HG03354 (cell line): ENCODE measurements at regions not wholly inside any gene's neighbourhood (a gene's known extent, or its start where the extent isn't known, plus 50 kb on each side); places are given as distances from the start of the nearest gene placed in this dataset.
"Not testable (repeated sequence)": the region's sequence is repeated elsewhere in the genome, so short reads cannot be mapped to it uniquely, and the experiment has no call there.

Source experiments
- ATAC-seq: cut with Tn5 transposase; IDR thresholded peaks from one replicate; pipeline ENCODE4 v1.9.1; 2021; ENCODE audit warnings: mild to moderate bottlenecking; ENCODE audit not compliant: unreplicated experiment, poor library complexity, severe bottlenecking

- no peak for ATAC-seq
Measured at GRCh38 chr2:234377761-234378391, 119.0 kb downstream of the ARL4C start.

DNA sequence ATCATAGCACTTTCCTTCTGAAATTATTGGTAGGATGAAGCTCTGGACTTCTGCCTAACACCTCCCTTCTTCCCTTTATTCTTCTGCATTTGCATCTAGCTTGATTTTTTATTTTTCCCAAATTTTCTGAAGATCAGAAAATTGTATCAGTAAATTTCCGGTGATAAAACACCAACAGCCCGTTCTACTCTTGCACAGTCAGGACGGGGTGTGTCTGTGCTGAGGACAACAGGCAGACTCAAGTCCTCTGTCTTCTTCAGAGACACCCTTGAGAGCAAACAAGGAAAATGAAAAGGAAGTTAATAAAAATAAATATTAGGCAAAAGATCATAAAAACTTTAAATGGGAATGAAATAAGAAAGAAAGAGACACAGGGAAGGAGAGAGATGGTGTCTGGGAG is 120.7 kb downstream of the ARL4C start:
- ATAC-seq = no peak

- ATAC-seq = no peak
Measured at GRCh38 chr2:234375176-234375880, 121.6 kb downstream of the ARL4C start.

GRCh38 chr2:234374736-234375135 is 122.1 kb downstream of the ARL4C start:
- ATAC-seq = no peak

GRCh38 chr2:234374150-234374508 is 122.8 kb downstream of the ARL4C start:
- ATAC-seq = no peak

DNA sequence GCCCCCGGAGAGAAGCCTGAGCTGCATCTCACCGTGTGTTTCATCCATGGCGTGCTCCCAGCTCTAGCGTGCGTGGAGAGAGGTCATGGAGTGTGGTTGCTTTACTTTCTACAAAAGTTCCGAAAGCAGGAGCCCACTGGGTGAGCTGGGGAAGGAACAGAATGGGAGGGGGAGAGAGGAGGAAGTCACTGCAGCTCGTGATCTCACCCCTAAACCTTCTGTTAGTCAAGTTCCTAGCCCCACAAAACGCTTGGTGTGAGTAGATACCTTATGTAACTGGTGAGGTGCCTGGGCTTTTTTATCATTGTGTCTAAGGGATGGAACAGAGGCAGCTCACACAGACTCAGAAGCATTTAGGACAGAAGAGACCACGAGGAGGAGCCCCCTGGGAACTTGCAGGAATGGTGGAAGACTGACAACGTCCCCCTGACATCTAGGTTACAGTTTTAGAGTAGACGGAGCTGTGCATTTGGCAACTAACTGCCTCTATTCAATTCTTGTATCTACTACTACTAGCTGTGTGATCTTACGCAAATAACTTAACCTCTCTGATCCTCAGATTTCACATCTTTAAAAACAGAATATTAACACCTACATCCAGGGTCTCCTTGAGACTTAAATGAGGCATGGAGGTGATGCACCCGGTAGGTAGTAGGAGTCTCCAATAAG is 123.3 kb downstream of the ARL4C start:
- ATAC-seq = no peak

- ATAC-seq = no peak
Measured at GRCh38 chr2:234373060-234373459, 123.8 kb downstream of the ARL4C start.

DNA sequence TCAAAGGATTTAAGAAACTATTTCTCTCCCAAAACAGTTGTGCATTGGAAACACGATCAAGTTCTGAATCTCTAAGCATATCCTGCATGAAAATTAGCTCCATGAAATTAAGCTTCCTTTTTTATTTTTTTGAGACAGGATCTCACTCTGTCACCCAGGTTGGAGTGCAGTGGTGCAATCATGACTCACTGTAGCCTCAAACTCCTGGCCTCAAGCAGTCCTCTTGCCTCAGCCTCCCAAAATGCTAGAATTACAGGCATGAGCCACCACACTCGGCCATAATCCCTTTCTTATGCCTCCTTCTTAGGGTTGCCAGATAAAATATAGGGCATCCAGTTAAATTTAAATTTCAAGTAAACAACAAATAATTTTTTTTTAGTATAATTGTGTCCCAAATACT is 124.4 kb downstream of the ARL4C start:
- ATAC-seq = no peak

GRCh38 chr2:234368861-234369261 is 128.0 kb downstream of the ARL4C start:
- no peak for ATAC-seq

DNA sequence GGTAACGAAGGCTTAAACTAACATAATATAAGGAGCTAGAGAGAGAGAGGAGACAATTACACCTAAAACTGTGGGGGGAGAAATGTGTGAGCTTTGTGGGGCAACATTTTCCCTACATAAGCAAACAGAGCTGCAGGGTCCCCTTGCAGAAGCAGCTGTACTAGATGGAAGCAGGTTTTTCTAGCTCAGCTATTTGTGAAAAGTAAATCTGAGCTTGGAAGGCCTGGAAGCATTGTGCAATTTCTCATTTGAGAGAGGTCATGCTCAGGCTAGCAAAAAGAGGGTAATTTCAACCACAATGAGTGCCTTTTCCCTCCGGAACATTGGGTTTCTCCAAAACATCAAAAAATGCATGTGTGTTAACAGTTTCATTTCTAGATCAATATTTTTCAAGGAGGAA is 130.0 kb downstream of the ARL4C start:
- ATAC-seq = no peak

GRCh38 chr2:234364661-234365060 is 132.2 kb downstream of the ARL4C start:
- no peak for ATAC-seq

- no peak for ATAC-seq
Measured at GRCh38 chr2:234363647-234364294, 133.1 kb downstream of the ARL4C start.

DNA sequence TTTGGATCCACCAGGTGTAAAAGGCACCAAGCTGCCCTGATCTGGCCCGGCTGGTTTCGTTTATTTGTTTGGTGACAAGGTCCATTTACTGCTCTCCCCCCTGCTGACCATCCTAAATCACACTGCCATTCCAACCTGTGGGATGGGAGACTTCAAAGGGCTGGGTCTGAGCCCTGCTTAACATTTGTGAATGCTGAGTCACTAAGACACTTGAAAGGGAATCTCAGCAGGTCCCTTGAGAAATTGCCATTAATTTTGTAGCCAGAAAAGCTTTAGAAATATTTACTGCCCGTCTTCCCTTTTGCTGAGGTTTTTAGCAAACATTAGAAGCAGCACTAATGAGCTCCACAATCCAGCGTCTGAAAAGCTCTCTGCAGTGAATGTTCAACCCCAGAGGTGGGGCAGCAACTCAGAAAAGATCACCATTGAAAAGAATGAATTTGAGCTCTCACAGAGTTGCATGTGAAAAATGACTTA is 133.8 kb downstream of the ARL4C start:
- ATAC-seq = no peak

GRCh38 chr2:234360313-234360975 is 136.4 kb downstream of the ARL4C start:
- ATAC-seq = not testable (repeated sequence)

DNA sequence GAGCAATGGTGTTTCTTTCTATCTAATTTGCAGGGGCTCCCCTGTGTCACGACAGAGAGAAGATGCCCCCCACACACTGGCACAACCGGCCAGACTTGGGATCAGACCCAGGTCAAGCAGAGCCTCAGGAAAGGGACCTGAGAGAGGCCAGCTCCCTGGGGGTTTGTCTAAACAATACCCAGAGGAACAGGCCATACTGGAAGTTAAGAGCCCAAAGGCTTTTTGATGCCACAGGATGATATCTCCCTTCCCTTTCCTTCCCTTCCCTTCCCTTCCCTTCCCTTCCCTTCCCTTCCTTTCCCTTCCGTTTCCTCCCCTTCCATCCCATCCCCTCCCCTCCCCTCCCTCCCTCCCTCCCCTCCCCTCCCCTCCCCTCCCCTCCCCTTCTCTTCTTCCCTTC is 139.2 kb downstream of the ARL4C start:
- ATAC-seq = no peak

DNA sequence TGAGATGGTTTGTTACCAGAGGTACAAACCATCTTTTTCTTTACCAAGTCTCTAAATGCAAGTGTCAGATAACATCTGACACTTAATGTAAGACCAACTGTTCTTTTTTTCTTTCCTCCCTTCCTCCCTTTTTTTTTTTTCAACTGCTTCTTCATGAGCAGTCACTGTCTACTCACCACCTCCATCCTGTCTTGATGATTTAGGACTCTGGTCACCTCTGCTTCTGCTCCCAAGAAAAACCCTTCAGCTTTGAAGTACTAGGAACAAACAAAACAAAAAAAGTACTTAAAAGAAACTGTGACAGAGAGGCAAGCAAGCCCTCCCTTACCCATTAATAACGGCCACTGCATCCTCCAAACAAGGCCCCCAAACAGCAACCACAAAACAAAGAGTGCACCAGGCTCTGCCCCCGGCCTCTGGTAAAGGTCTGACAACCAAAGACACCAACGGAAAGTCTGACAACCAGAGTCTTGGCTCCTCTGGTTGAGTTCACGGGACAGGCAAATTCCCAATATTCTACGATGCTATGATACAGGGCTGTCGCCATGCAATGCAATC is 141.0 kb downstream of the ARL4C start:
- ATAC-seq = no peak

DNA sequence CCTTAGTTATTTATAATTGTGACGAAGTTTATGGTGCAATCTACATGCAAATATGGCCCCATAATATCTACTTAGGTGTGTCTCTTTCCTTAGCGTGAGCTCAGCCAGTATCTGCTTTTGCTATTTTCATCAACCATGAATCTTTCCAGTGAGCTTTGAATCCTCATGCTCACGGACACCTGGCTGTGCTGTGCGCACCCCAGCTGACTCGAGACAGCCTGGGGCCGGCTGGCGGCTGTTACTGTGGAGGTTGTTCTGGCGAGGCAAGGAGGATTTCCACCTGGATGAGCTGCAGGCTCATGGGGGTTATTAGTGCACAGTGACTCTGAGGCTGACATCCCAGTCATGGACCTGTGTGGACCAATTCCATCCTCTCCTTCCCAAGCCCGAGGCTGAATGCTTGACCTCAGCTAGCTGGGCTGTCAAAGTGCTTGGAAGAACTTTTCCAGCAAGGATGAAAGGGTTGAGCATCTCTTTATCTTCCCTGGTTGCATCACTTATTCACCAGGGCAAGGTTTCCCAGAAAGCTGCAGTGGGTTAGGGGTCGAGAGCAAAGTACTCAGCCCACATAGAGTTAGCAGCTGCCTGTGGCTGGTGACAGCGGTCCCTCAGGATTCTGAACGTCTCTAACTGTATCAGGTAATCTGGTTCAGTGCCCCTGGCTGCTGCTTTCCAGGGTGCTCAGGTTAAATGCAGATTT is 141.7 kb downstream of the ARL4C start:
- ATAC-seq = no peak

DNA sequence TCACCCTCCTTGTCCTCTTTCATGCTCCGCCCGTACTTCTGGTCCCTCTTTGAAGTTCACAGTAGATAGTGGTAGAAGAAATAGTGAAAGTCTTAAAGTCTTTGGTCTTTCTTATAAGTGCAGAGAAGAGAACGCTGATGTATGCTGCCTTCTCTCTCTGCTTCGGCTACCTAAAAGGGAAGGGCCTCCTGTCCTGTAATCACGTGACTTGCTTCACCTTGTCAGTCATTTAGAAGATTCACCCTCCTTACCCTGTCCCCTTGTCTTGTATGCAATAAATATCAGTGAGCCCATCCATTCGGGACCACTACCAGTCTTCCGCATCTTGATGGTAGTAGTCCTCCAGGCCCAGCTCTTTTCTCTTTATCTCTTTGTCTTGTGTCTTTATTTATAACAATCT is 144.6 kb downstream of the ARL4C start:
- ATAC-seq = no peak

- not testable (repeated sequence) for ATAC-seq
Measured at GRCh38 chr2:234351866-234352265, 145.0 kb downstream of the ARL4C start.
